HepG2 (cell line): ENCODE measurements at regions not wholly inside any gene's neighbourhood (a gene's known extent, or its start where the extent isn't known, plus 50 kb on each side); places are given as distances from the start of the nearest gene placed in this dataset.

ENCODE experiments used
- ATAC-seq: fragments of 200-7000 bp; cut with Tn5 transposase; 3 replicates; pipeline ENCODE4 v1.9.1; 2020; ENCODE audit warnings: mild to moderate bottlenecking, moderate library complexity
- BruUV-seq: library from RNA; stranded (reverse); fragments of 400-500 nt; replicated peaks from 2 replicates; lab custom pipeline; 2021; lab: Mats Ljungman, UMichigan
- CTCF ChIA-PET: fragments of 300-600 bp; formaldehyde crosslinking; extraction: SDS; loops from one replicate; lab custom pipeline; 2021; ENCODE audit warnings: low total read pairs, inconsistent platforms, low intra/inter-chr PET ratio; lab: Yijun Ruan, JAX
- POLR2A ChIA-PET: fragments of 350-600 bp; sonication (Branson Sonifier 250); formaldehyde crosslinking; loops from one replicate; lab custom pipeline; 2020; ENCODE audit warnings: antibody characterized with exemption, inconsistent platforms; lab: Yijun Ruan, JAX
- DNase-seq: peaks from one replicate; pipeline ENCODE4 v3.0.0-alpha.2; 2015; ENCODE audit warnings: low spot score
- FAIRE-seq: peaks from 3 replicates; lab custom pipeline; 2011; peaks lifted over from hg19 to GRCh38; lab: Jason Lieb, UNC
- H2AFZ ChIP-seq: one replicate; pipeline ENCODE4 v1.6.1; 2011; ENCODE audit warnings: low read length, inconsistent platforms
- H3K27ac ChIP-seq: fragments of 300-600 bp; 3 replicates; pipeline ENCODE4 v1.8.0; 2011; ENCODE audit warnings: mixed run types, mild to moderate bottlenecking, mixed read lengths, low read length, inconsistent platforms; ENCODE audit not compliant: insufficient read depth; ENCODE audit errors: extremely low read length
- H3K27me3 ChIP-seq, 2 experiments: fragments of 200-600 bp in 1 of 2; 2 replicates in 1 of 2; 3 replicates in 1 of 2; pipeline versions ENCODE4 v1.6.0 to v1.8.0; 2011; ENCODE audit warnings: low read length in 2 of 2, mild to moderate bottlenecking in 2 of 2, moderate library complexity in 2 of 2, inconsistent platforms in 1 of 2; ENCODE audit not compliant: insufficient read depth in 2 of 2, control insufficient read depth in 1 of 2
- H3K36me3 ChIP-seq, 2 experiments: fragments of 200-600 bp in 1 of 2; replicated peaks in 1 of 2; 2 replicates in 1 of 2; 3 replicates in 1 of 2; pipeline versions ENCODE4 v1.5.1 to v1.8.0; 2011; ENCODE audit warnings: low read length in 2 of 2, inconsistent platforms in 1 of 2; ENCODE audit not compliant: insufficient read depth in 2 of 2, control insufficient read depth in 1 of 2
- H3K4me1 ChIP-seq: 2 replicates; pipeline ENCODE4 v1.5.1; 2012; ENCODE audit warnings: low read length, inconsistent platforms; ENCODE audit not compliant: insufficient read depth
- H3K4me2 ChIP-seq: 2 replicates; pipeline ENCODE4 v1.6.0; 2011; ENCODE audit warnings: low read depth, low read length, inconsistent platforms
- H3K4me3 ChIP-seq, 3 experiments: fragments of 200-600 bp in 1 of 3; sonication (generic), shearing (Covaris generic) in 1 of 3; replicated peaks in 1 of 3; 2 replicates each; pipeline ENCODE4 v1.5.1; 2011 to 2016; ENCODE audit warnings: low read length in 3 of 3, inconsistent platforms in 2 of 3, low read depth in 2 of 3, mild to moderate bottlenecking in 2 of 3, control low read depth in 1 of 3, mixed read lengths in 1 of 3; ENCODE audit not compliant: insufficient read depth in 1 of 3
- H3K79me2 ChIP-seq: one replicate; pipeline ENCODE4 v1.6.1; 2011; ENCODE audit warnings: low read length, inconsistent platforms; ENCODE audit not compliant: insufficient read depth
- H3K9ac ChIP-seq: 2 replicates; pipeline ENCODE4 v1.6.0; 2011; ENCODE audit warnings: mild to moderate bottlenecking, low read depth, low read length, inconsistent platforms; ENCODE audit not compliant: insufficient read depth
- H3K9me3 ChIP-seq: 2 replicates; pipeline ENCODE4 v1.5.1; 2012; ENCODE audit warnings: mild to moderate bottlenecking, low read length
- H4K20me1 ChIP-seq: 2 replicates; pipeline ENCODE4 v1.6.0; 2011; ENCODE audit warnings: inconsistent platforms, mild to moderate bottlenecking, low read length, moderate library complexity; ENCODE audit not compliant: insufficient read depth
- ARHGAP35 ChIP-seq: sonication (generic); formaldehyde crosslinking; IDR thresholded peaks from 2 replicates; pipeline ENCODE4 v1.9.0; 2022; ENCODE audit warnings: mild to moderate bottlenecking, inconsistent platforms, moderate library complexity, missing genetic modification reagents, borderline replicate concordance
- CBFB ChIP-seq: sonication (generic); formaldehyde crosslinking; IDR thresholded peaks from 2 replicates; pipeline ENCODE4 v1.4.0; 2020; ENCODE audit warnings: missing genetic modification reagents
- GATA4 ChIP-seq: sonication (generic); IDR thresholded peaks from 2 replicates; pipeline ENCODE4 v1.6.1; 2016; ENCODE audit warnings: antibody characterized with exemption, low read depth, borderline replicate concordance
- IRF1 ChIP-seq: sonication (generic); formaldehyde crosslinking; IDR thresholded peaks from 2 replicates; pipeline ENCODE4 v1.4.0; 2020; ENCODE audit warnings: low read depth, mild to moderate bottlenecking, missing genetic modification reagents
- IRX3 ChIP-seq: sonication (generic); formaldehyde crosslinking; IDR thresholded peaks from 2 replicates; pipeline ENCODE4 v1.8.1; 2023; ENCODE audit warnings: mild to moderate bottlenecking, low read depth, missing genetic modification reagents, borderline replicate concordance
- NFYB ChIP-seq: sonication (generic); formaldehyde crosslinking; IDR thresholded peaks from 2 replicates; pipeline ENCODE4 v1.4.0; 2020; ENCODE audit warnings: missing genetic modification reagents
- SNAPC5 ChIP-seq: sonication (generic); formaldehyde crosslinking; IDR thresholded peaks from 2 replicates; pipeline ENCODE4 v1.8.1; 2023; ENCODE audit warnings: mild to moderate bottlenecking, missing genetic modification reagents, borderline replicate concordance
- TAF1 ChIP-seq: sonication (generic); formaldehyde crosslinking; IDR thresholded peaks from 2 replicates; pipeline ENCODE4 v1.4.0; 2020; ENCODE audit warnings: missing genetic modification reagents
- XRCC5 ChIP-seq: fragments of 200-400 bp; formaldehyde crosslinking; optimal IDR thresholded peaks from 2 replicates; pipeline ENCODE3; 2017; ENCODE audit warnings: mild to moderate bottlenecking, low read length
- ZBTB20 ChIP-seq: sonication (generic); formaldehyde crosslinking; IDR thresholded peaks from 2 replicates; pipeline ENCODE4 v1.8.1; 2023; ENCODE audit warnings: missing genetic modification reagents, low read depth, mild to moderate bottlenecking, borderline replicate concordance
- ZFP1 ChIP-seq: IDR thresholded peaks from 2 replicates; pipeline ENCODE4 v1.6.1; 2016
- ZNF101 ChIP-seq: sonication (generic); formaldehyde crosslinking; IDR thresholded peaks from 2 replicates; pipeline ENCODE4 v1.4.0; 2020; ENCODE audit warnings: mild to moderate bottlenecking, low read depth, missing genetic modification reagents, borderline replicate concordance
- ZNF281 ChIP-seq: sonication (generic); formaldehyde crosslinking; IDR thresholded peaks from 2 replicates; pipeline ENCODE4 v1.4.0; 2020; ENCODE audit warnings: missing genetic modification reagents, borderline replicate concordance
- ZNF292 ChIP-seq: sonication (generic); formaldehyde crosslinking; IDR thresholded peaks from 2 replicates; pipeline ENCODE4 v1.8.1; 2022; ENCODE audit warnings: mild to moderate bottlenecking, low read depth, missing genetic modification reagents, borderline replicate concordance
- ZNF737 ChIP-seq: sonication (generic); formaldehyde crosslinking; IDR thresholded peaks from 2 replicates; pipeline ENCODE4 v1.5.0; 2020; ENCODE audit warnings: missing genetic modification reagents, mild to moderate bottlenecking, borderline replicate concordance
- ZNF891 ChIP-seq: sonication (generic); formaldehyde crosslinking; IDR thresholded peaks from 2 replicates; pipeline ENCODE4 v1.5.0; 2020; ENCODE audit warnings: mild to moderate bottlenecking, missing genetic modification reagents
- WGBS: methylation state at CpG from one replicate; pipeline ENCODE4 v1.1.6; 2017; ENCODE audit warnings: low lambda C conversion rate; 5-methylcytosine and 5-hydroxymethylcytosine counted together
- in situ Hi-C: cut with HindIII; loops from 2 replicates; pipeline ENCODE4 v1.10.0; 2017; ENCODE audit warnings: low pct_unique_long_range_greater_than_20kb; ENCODE audit not compliant: extremely low pct_ligation_motif_present
- intact Hi-C: fragments of 100-400 bp; cut with micrococcal nuclease; formaldehyde crosslinking; loops from one replicate; pipeline ENCODE4 v1.10.0; 2022; ENCODE audit not compliant: unreplicated experiment
- TF ChIP-seq, protein P1 (sequence below): sonication (generic); formaldehyde crosslinking; IDR thresholded peaks from 2 replicates; pipeline ENCODE4 v1.8.0; 2022; ENCODE audit warnings: mild to moderate bottlenecking, missing genetic modification reagents
- TF ChIP-seq, protein P2 (sequence below): sonication (generic); formaldehyde crosslinking; IDR thresholded peaks from 2 replicates; pipeline ENCODE4 v1.5.0; 2020; ENCODE audit warnings: missing genetic modification reagents, mild to moderate bottlenecking, borderline replicate concordance
- TF ChIP-seq, protein P3 (sequence below): IDR thresholded peaks from 2 replicates; pipeline ENCODE4 v1.6.1; 2018; ENCODE audit warnings: missing genetic modification reagents

DNA sequence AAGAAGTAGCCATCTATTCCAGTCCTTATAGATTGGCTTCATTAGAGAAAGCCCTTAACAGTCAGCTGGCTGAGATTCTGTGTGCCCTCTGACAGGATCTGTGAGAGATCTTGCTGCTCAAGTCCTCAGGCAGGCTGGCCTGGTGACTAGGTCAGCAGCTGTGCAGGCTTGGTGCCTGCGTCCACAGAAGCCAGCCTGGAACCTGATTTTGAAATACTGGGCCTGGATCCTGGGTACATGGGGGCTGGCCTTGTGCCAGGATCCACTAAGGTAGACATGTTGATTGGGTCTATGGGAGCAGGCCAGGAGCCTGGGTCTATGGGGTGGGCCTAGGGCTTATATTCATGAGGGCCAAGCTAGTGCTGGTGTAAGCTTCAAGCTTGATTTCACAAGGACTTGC is 381.8 kb upstream of the MARCKS start:
- intact Hi-C loops (no loop called here), in situ Hi-C loops (no loop called here)
- Histone ChIP-seq H3K9me3 (no peaks in the 10 kb centered on the region), H4K20me1 (no peaks in the 10 kb centered on the region), H3K27ac (no peak overlapping the region), H3K4me3 (no peak overlapping the region), H3K27me3 (no peaks in the 10 kb centered on the region; a peak in 1 of 5 replicates), H3K36me3 (no peaks in the 10 kb centered on the region), H3K79me2 (no peaks in the 10 kb centered on the region), H2AFZ (no peak overlapping the region), H3K4me2 (no peak overlapping the region), H3K4me1 (0 out of 2 replicates have a peak, but pooled peaks cover 8% of the 10 kb centered on the region), H3K9ac (no peak overlapping the region)
- ChIA-PET CTCF (no interaction called here), POLR2A (no interaction called here)
- no peak; the same call in 2 of the 3 replicates for ATAC-seq
- FAIRE-seq, result no peak
- no TSS peak for BruUV-seq
- WGBS, result no CpG with 5 or more reads among the region's 1 CpG
- DNase-seq, result no peak
- TF ChIP-seq IRX3 (no peak), ZNF292 (no peak), CBFB (CRISPR knock-in tag) (no peak), TAF1 (CRISPR knock-in tag) (no peak), ARHGAP35 (CRISPR knock-in tag) (no peak), SNAPC5 (CRISPR knock-in tag) (no peak), ZNF281 (no peak), ZNF101 (CRISPR knock-in tag) (no peak), ZNF891 (no peak), NFYB (CRISPR knock-in tag) (no peak), ZNF737 (CRISPR knock-in tag) (no peak), IRF1 (CRISPR knock-in tag) (no peak), GATA4 (no peak), ZBTB20 (CRISPR knock-in tag) (no peak), XRCC5 (no peak), ZFP1 (CRISPR knock-in tag) (no peak)
- TF ChIP-seq, protein P1, sequence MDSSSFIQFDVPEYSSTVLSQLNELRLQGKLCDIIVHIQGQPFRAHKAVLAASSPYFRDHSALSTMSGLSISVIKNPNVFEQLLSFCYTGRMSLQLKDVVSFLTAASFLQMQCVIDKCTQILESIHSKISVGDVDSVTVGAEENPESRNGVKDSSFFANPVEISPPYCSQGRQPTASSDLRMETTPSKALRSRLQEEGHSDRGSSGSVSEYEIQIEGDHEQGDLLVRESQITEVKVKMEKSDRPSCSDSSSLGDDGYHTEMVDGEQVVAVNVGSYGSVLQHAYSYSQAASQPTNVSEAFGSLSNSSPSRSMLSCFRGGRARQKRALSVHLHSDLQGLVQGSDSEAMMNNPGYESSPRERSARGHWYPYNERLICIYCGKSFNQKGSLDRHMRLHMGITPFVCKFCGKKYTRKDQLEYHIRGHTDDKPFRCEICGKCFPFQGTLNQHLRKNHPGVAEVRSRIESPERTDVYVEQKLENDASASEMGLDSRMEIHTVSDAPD (CRISPR knock-in tag), result no peak
- TF ChIP-seq, protein P2, sequence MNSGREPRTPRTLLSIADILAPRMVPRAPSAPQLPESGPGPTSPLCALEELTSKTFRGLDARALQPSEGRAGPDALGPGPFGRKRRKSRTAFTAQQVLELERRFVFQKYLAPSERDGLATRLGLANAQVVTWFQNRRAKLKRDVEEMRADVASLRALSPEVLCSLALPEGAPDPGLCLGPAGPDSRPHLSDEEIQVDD (CRISPR knock-in tag), result no peak
- TF ChIP-seq, protein P3, sequence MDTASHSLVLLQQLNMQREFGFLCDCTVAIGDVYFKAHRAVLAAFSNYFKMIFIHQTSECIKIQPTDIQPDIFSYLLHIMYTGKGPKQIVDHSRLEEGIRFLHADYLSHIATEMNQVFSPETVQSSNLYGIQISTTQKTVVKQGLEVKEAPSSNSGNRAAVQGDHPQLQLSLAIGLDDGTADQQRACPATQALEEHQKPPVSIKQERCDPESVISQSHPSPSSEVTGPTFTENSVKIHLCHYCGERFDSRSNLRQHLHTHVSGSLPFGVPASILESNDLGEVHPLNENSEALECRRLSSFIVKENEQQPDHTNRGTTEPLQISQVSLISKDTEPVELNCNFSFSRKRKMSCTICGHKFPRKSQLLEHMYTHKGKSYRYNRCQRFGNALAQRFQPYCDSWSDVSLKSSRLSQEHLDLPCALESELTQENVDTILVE, result no peak
